ENCODE measurements at regions not wholly inside any gene's neighbourhood (a gene's known extent, or its start where the extent isn't known, plus 50 kb on each side); places are given as distances from the start of the nearest gene placed in this dataset.

DNA sequence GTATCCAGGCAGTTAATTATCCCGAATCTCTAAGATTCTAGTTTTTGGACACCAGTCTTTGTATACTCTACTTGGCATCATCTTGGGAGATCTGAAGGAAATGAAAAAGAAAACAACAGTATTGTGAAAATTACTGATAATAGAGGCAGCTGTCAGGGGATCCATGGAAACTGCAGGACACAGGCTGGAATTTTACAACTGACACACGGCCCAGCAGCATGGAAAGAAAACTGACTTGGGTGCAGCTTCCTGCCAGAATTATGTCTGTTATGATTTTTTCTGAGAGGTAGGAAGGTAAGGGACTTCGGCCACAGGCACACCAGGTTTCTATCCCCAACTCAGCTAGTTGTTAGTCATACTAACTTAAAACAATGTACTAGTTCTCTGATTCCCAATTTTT lies 57.7 kb upstream of the ERBB4 start:
- no peak for DNase-seq

DNA sequence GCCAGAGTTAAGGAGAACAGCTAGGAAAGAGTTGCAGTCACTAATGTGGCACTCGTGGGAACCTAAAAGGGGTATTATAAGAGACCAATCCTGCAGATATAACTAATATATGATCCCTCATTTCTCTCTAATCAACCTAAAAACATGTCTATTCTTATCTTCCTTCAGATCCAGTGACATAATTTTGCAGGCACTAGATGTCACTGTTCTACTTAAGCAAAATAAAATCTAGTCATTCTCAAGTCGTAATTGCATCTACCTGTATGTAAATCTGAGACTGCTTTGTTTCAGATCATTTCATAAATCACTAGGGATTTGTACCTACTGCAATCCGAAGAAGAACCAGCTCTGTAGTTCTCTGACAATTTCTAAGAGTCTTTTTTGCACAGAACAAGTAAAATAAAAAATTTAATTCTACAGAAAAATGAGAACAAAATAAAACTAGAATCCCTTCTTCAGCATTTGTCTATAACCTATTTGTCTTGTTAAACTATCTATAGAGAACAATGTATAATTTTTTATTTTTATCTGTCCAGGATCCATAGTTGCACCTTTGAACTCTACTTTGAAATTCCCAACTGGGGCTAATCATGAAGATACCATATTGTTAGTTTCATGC lies 56.5 kb upstream of the ERBB4 start:
- no peak for DNase-seq

DNA sequence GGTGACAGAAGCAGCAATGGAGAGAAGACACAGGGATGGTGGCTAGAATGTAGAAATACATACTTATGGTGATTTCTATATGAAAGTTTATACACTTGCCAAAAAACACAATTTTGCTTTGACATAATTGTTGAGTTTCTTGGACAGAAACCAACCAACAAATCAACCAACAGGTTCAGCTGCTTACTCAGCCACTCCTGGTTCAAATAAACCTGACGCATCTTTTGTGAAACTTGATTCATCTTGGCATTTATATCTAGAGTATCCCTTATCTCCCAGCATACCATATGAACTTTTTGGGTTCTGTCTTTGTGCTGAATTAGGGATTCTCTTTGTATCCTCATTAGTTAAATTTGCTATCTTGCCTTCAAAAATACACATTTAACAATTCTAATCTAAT lies 54.1 kb upstream of the ERBB4 start:
- peak; percentile 7 for DNase-seq

All from NCI-H226 (cell line).